GM18505 (cell line): ENCODE measurements at regions not wholly inside any gene's neighbourhood (a gene's known extent, or its start where the extent isn't known, plus 50 kb on each side); places are given as distances from the start of the nearest gene placed in this dataset.

Source experiments
- ATAC-seq: cut with Tn5 transposase; IDR thresholded peaks from one replicate; pipeline ENCODE4 v1.9.1; 2021; ENCODE audit not compliant: unreplicated experiment
- POLR2A ChIP-seq: IDR thresholded peaks from 4 replicates; pipeline ENCODE4 v1.6.1; 2011; ENCODE audit warnings: borderline replicate concordance; ENCODE audit not compliant: insufficient read depth, insufficient read length; ENCODE audit errors: extremely low read depth

GRCh38 chr1:244995602-244996400, 131.5 kb upstream of the HNRNPU start:
- ATAC-seq = no peak
- no peak for TF ChIP-seq POLR2A

GRCh38 chr1:244992833-244993232, 128.5 kb upstream of the HNRNPU start:
- no peak for TF ChIP-seq POLR2A
- ATAC-seq = no peak

GRCh38 chr1:244989813-244990212, 125.5 kb upstream of the HNRNPU start:
- no peak for ATAC-seq
- TF ChIP-seq POLR2A = no peak

GRCh38 chr1:244988521-244988920, 124.2 kb upstream of the HNRNPU start:
- no peak for ATAC-seq
- TF ChIP-seq POLR2A = no peak

- TF ChIP-seq POLR2A = no peak
- no peak for ATAC-seq
Observed at GRCh38 chr1:244980605-244981004, 116.3 kb upstream of the HNRNPU start.

- no peak for ATAC-seq
- no peak for TF ChIP-seq POLR2A
Observed at GRCh38 chr1:244974550-244974949, 110.2 kb upstream of the HNRNPU start.

- TF ChIP-seq POLR2A = no peak
- ATAC-seq = no peak
Observed at GRCh38 chr1:244974106-244974505, 109.8 kb upstream of the HNRNPU start.

- no peak for TF ChIP-seq POLR2A
- no peak for ATAC-seq
Observed at GRCh38 chr1:244971552-244972216, 107.3 kb upstream of the HNRNPU start.

GRCh38 chr1:244970744-244971551, 106.6 kb upstream of the HNRNPU start:
- peak; percentile 75 for ATAC-seq
- TF ChIP-seq POLR2A = peak; percentile 80

- peak; percentile 35 for TF ChIP-seq POLR2A
- peak; percentile 56 for ATAC-seq
Observed at GRCh38 chr1:244970236-244970743, 105.9 kb upstream of the HNRNPU start.

- ATAC-seq = peak; percentile 22
- TF ChIP-seq POLR2A = peak; percentile 37
Observed at GRCh38 chr1:244969355-244970235, 105.3 kb upstream of the HNRNPU start.

GRCh38 chr1:244968881-244969280, 104.5 kb upstream of the HNRNPU start:
- no peak for ATAC-seq
- TF ChIP-seq POLR2A = no peak
